ENCODE measurements at regions not wholly inside any gene's neighbourhood (a gene's known extent, or its start where the extent isn't known, plus 50 kb on each side); places are given as distances from the start of the nearest gene placed in this dataset.

DNA sequence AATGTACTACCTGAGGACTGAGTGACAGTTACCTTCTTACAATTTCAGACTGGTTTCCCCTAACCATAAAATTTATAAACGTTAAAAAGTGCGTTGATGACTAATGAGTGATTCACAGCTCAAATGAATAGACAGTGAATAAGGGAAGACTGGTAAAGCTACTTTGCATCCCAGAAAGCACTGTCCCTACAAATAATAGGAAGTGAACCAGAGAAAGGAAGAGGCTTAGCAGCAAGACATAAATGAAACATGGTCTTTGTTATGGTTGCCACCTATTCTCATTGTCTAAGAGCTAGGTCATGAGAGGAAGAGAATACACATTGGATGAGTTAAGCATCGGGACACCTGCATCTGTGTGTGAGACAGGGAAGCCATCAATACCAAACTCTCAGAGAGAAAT is 849.2 kb downstream of the TAF11L14 start:
- no peaks in the 10 kb centered on the region for H3K4me1 ChIP-seq (ENCODE audit: control insufficient read depth in 1 of 2, low read depth in 2 of 2)
- no peak overlapping the region for H3K4me3 ChIP-seq
- DNase-seq (ENCODE audit: low spot score) (no peak), ATAC-seq (ENCODE audit: insufficient number of reproducible peaks, low FRiP score, low read depth) (no peak)
- no peak overlapping the region for H3K27ac ChIP-seq
- no peaks in the 10 kb centered on the region for H3K9me3 ChIP-seq
- TF ChIP-seq, protein P1, sequence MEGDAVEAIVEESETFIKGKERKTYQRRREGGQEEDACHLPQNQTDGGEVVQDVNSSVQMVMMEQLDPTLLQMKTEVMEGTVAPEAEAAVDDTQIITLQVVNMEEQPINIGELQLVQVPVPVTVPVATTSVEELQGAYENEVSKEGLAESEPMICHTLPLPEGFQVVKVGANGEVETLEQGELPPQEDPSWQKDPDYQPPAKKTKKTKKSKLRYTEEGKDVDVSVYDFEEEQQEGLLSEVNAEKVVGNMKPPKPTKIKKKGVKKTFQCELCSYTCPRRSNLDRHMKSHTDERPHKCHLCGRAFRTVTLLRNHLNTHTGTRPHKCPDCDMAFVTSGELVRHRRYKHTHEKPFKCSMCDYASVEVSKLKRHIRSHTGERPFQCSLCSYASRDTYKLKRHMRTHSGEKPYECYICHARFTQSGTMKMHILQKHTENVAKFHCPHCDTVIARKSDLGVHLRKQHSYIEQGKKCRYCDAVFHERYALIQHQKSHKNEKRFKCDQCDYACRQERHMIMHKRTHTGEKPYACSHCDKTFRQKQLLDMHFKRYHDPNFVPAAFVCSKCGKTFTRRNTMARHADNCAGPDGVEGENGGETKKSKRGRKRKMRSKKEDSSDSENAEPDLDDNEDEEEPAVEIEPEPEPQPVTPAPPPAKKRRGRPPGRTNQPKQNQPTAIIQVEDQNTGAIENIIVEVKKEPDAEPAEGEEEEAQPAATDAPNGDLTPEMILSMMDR (IDR thresholded peaks at IDR 0.05), result no peak
- no peaks in the 10 kb centered on the region for H3K27me3 ChIP-seq (replicated peaks; ENCODE audit: insufficient read depth)
- no peaks in the 10 kb centered on the region for H3K36me3 ChIP-seq

- TF ChIP-seq, protein P1 (IDR thresholded peaks at IDR 0.05), result no peak
- no peaks in the 10 kb centered on the region for H3K36me3 ChIP-seq
- ATAC-seq (ENCODE audit: insufficient number of reproducible peaks, low FRiP score, low read depth), result no peak
- no peak overlapping the region for H3K27ac ChIP-seq
- DNase-seq (ENCODE audit: low spot score), result no peak
- no peaks in the 10 kb centered on the region for H3K9me3 ChIP-seq
- no peak overlapping the region for H3K4me3 ChIP-seq
- no peaks in the 10 kb centered on the region for H3K4me1 ChIP-seq (ENCODE audit: control insufficient read depth in 1 of 2, low read depth in 2 of 2)
- no peaks in the 10 kb centered on the region for H3K27me3 ChIP-seq (replicated peaks; ENCODE audit: insufficient read depth)
Measured at GRCh38 chr5:18487928-18488480, 853.7 kb downstream of the TAF11L14 start.

DNA sequence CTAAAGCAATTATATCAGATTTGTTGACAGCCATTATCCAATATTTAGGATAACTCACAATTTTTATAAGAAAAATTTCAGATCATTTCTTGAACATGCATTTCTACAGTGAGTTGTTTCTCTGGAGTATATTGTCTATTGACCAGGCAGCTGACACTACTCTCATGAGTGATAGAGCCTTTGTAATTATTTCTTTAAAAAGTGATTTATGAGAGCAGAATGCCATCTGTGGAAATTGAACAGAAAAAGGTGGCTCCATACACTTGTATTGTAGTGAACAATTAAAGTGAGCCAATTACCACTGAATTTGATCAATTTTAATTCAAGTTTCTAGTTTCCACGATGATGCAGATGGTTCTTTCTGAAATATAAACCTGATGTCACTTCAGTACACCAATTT is 855.4 kb downstream of the TAF11L14 start:
- Histone ChIP-seq H3K27ac (no peak overlapping the region), H3K9me3 (no peaks in the 10 kb centered on the region), H3K4me1 (ENCODE audit: control insufficient read depth in 1 of 2, low read depth in 2 of 2) (no peaks in the 10 kb centered on the region), H3K36me3 (no peaks in the 10 kb centered on the region), H3K27me3 (replicated peaks; ENCODE audit: insufficient read depth) (no peaks in the 10 kb centered on the region), H3K4me3 (no peak overlapping the region)
- TF ChIP-seq, protein P1 (IDR thresholded peaks at IDR 0.05), result no peak
- no peak for DNase-seq (ENCODE audit: low spot score)
- ATAC-seq (ENCODE audit: insufficient number of reproducible peaks, low FRiP score, low read depth), result no peak

- no peaks in the 10 kb centered on the region for H3K4me1 ChIP-seq (ENCODE audit: control insufficient read depth in 1 of 2, low read depth in 2 of 2)
- no peak for ATAC-seq (ENCODE audit: insufficient number of reproducible peaks, low FRiP score, low read depth)
- DNase-seq (ENCODE audit: low spot score), result no peak
- no peaks in the 10 kb centered on the region for H3K36me3 ChIP-seq
- no peak overlapping the region for H3K4me3 ChIP-seq
- H3K9me3 ChIP-seq, result no peaks in the 10 kb centered on the region
- TF ChIP-seq, protein P1 (IDR thresholded peaks at IDR 0.05), result no peak
- H3K27me3 ChIP-seq (replicated peaks; ENCODE audit: insufficient read depth), result no peaks in the 10 kb centered on the region
- no peak overlapping the region for H3K27ac ChIP-seq
Measured at GRCh38 chr5:18491349-18491748, 857.1 kb downstream of the TAF11L14 start.

DNA sequence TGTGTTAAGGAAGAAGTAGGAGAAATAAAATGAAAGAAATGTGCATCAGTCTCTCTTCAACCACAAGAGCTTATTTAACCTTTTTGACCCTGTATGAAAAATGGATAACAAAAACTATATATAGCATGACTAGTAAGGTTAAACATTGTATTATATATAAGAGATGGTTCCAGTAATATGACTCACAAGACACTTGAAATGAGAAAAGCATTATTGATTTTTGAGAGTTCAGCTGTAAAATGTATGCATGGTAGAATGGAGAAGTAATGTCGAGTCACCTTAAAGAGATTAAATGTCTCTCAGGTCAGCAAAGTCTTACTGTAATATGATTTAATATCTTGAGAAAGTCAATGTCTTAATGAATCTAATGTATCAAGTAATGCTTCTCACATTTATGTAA is 860.9 kb downstream of the TAF11L14 start:
- ATAC-seq (ENCODE audit: insufficient number of reproducible peaks, low FRiP score, low read depth) (no peak), DNase-seq (ENCODE audit: low spot score) (no peak)
- no peaks in the 10 kb centered on the region for H3K4me1 ChIP-seq (ENCODE audit: control insufficient read depth in 1 of 2, low read depth in 2 of 2)
- no peaks in the 10 kb centered on the region for H3K36me3 ChIP-seq
- no peak overlapping the region for H3K27ac ChIP-seq
- no peaks in the 10 kb centered on the region for H3K9me3 ChIP-seq
- TF ChIP-seq, protein P1 (IDR thresholded peaks at IDR 0.05), result no peak
- no peaks in the 10 kb centered on the region for H3K27me3 ChIP-seq (replicated peaks; ENCODE audit: insufficient read depth)
- no peak overlapping the region for H3K4me3 ChIP-seq
